ENCODE measurements at regions not wholly inside any gene's neighbourhood (a gene's known extent, or its start where the extent isn't known, plus 50 kb on each side); places are given as distances from the start of the nearest gene placed in this dataset.

- no peaks in the 10 kb centered on the region for H3K9me3 Mint-ChIP-seq
- CTCF ChIA-PET = no interaction called here
- TF ChIP-seq ATF3 (CRISPR knock-in tag; conservative IDR thresholded peaks at IDR 0.05) = no peak
- TF ChIP-seq AR (CRISPR knock-in tag; IDR thresholded peaks at IDR 0.05) = no peak
- no peak for TF ChIP-seq ZNF317 (CRISPR knock-in tag; IDR thresholded peaks at IDR 0.05; ENCODE audit: borderline replicate concordance, low read depth)
- no peak for TF ChIP-seq ZNF263 (CRISPR knock-in tag; IDR thresholded peaks at IDR 0.05; ENCODE audit: low read depth)
- no peak for TF ChIP-seq ZNF396 (CRISPR knock-in tag; IDR thresholded peaks at IDR 0.05; ENCODE audit: borderline replicate concordance)
- TF ChIP-seq MAX (CRISPR knock-in tag; IDR thresholded peaks at IDR 0.05) = no peak
- TF ChIP-seq IRF1 (CRISPR knock-in tag; IDR thresholded peaks at IDR 0.05) = no peak
- TF ChIP-seq TCF7 (CRISPR knock-in tag; IDR thresholded peaks at IDR 0.05; ENCODE audit: low read depth) = no peak
- no peak for TF ChIP-seq TEAD4 (CRISPR knock-in tag; IDR thresholded peaks at IDR 0.05)
- no peak for TF ChIP-seq ZNF219 (CRISPR knock-in tag; IDR thresholded peaks at IDR 0.05; ENCODE audit: borderline replicate concordance)
- no peak for TF ChIP-seq IRF2 (CRISPR knock-in tag; IDR thresholded peaks at IDR 0.05; ENCODE audit: borderline replicate concordance, low read depth)
- TF ChIP-seq ZNF423 (CRISPR knock-in tag; IDR thresholded peaks at IDR 0.05) = no peak
Observed at GRCh38 chr16:86777381-86777946, 199.1 kb downstream of the FOXL1 start.

GRCh38 chr16:86778108-86778745, 199.9 kb downstream of the FOXL1 start:
- ChIA-PET CTCF (interaction anchor here (1.0 to 3.3 kb wide), 2 partner anchors 96 to 285 kb away, joined by 3 to 10 read pairs; no protein-coding TSS in a partner anchor), POLR2A (no interaction called here)
- Mint-ChIP-seq H3K4me1 (no peaks in the 10 kb centered on the region), H3K36me3 (no peaks in the 10 kb centered on the region), H3K27me3 (ENCODE audit: low read depth) (no peaks in the 10 kb centered on the region), H3K9me3 (no peaks in the 10 kb centered on the region), H3K27ac (no peak overlapping the region), H3K4me3 (no peak overlapping the region)
- no peak for DNase-seq (ENCODE audit: low spot score)
- no peak for ATAC-seq
- TF ChIP-seq NR2C2 (CRISPR knock-in tag; IDR thresholded peaks at IDR 0.05) (no peak), USF1 (CRISPR knock-in tag; IDR thresholded peaks at IDR 0.05) (no peak), STAT6 (CRISPR knock-in tag; conservative IDR thresholded peaks at IDR 0.05; ENCODE audit: low read depth) (no peak), ZNF232 (CRISPR knock-in tag; IDR thresholded peaks at IDR 0.05) (no peak), TCF7 (CRISPR knock-in tag; IDR thresholded peaks at IDR 0.05; ENCODE audit: low read depth) (no peak), RELA (CRISPR knock-in tag; IDR thresholded peaks at IDR 0.05; ENCODE audit: borderline replicate concordance) (no peak), NFE2L1 (CRISPR knock-in tag; IDR thresholded peaks at IDR 0.05) (no peak), KAT7 (CRISPR knock-in tag; IDR thresholded peaks at IDR 0.05; ENCODE audit: borderline replicate concordance) (no peak), ZNF281 (CRISPR knock-in tag; IDR thresholded peaks at IDR 0.05) (no peak), NR3C1 (CRISPR knock-in tag; conservative IDR thresholded peaks at IDR 0.05; ENCODE audit: low read depth) (no peak), FOXP4 (CRISPR knock-in tag; IDR thresholded peaks at IDR 0.05) (no peak)

More at GRCh38 chr16:86777381-86777946, 199.1 kb downstream of the FOXL1 start:
- ATAC-seq (no peak), DNase-seq (ENCODE audit: low spot score) (no peak)
- peaks cover 6% of the 10 kb centered on the region for H3K4me1 Mint-ChIP-seq
- no peaks in the 10 kb centered on the region for H3K36me3 Mint-ChIP-seq
- no peak overlapping the region for H3K4me3 Mint-ChIP-seq
- no peaks in the 10 kb centered on the region; the same call in 1 of the 2 replicates for H3K27me3 Mint-ChIP-seq (ENCODE audit: low read depth)
- no peak overlapping the region for H3K27ac Mint-ChIP-seq
- POLR2A ChIA-PET = no interaction called here
